ENCODE measurements at regions not wholly inside any gene's neighbourhood (a gene's known extent, or its start where the extent isn't known, plus 50 kb on each side); places are given as distances from the start of the nearest gene placed in this dataset.

- Histone ChIP-seq H3K27ac (ENCODE audit: low read depth, low read length) (no peak overlapping the region), H3K27me3 (ENCODE audit: control insufficient read depth in 2 of 2, insufficient read depth in 2 of 2, low read length in 2 of 2) (no peaks in the 10 kb centered on the region), H3K9me3 (ENCODE audit: control insufficient read depth in 2 of 3, low read length in 3 of 3) (no peaks in the 10 kb centered on the region), H3K36me3 (ENCODE audit: control insufficient read depth in 2 of 3, insufficient read depth in 3 of 3, low read length in 3 of 3) (no peaks in the 10 kb centered on the region), H3K4me1 (ENCODE audit: control insufficient read depth in 2 of 2, insufficient read depth in 2 of 2, low read length in 2 of 2) (no peaks in the 10 kb centered on the region), H3K4me3 (ENCODE audit: low read length) (no peak overlapping the region)
- H3K4me1 Mint-ChIP-seq, result peaks cover 0 to 14% (median 4%) of the 10 kb centered on the region in 7 donors
- CTCF ChIA-PET, result no interaction called here
- no peak overlapping the region for H3K27ac Mint-ChIP-seq
- no peak overlapping the region for H3K4me3 Mint-ChIP-seq
- intact Hi-C loops (cut with micrococcal nuclease), result no loop called here
- no peaks in the 10 kb centered on the region for H3K27me3 Mint-ChIP-seq
- peaks cover 0 to 7% (median 0%) of the 10 kb centered on the region in 11 donors for H3K9me3 Mint-ChIP-seq
- no peak for DNase-seq
- POLR2A ChIA-PET, result no interaction called here
- ATAC-seq, result no peak
- peaks cover 0 to 2% (median 0%) of the 10 kb centered on the region in 5 donors for H3K36me3 Mint-ChIP-seq
Measured at GRCh38 chr10:1952126-1953095, 215.1 kb upstream of the ADARB2 start.

GRCh38 chr10:1950803-1951495 lies 213.6 kb upstream of the ADARB2 start:
- Mint-ChIP-seq H3K4me1 (peaks cover 0 to 17% (median 0%) of the 10 kb centered on the region in 7 donors), H3K4me3 (no peak overlapping the region), H3K36me3 (peaks cover 0 to 2% (median 0%) of the 10 kb centered on the region in 5 donors), H3K9me3 (peaks cover 0 to 7% (median 0%) of the 10 kb centered on the region in 11 donors), H3K27ac (peak overlapping the region in 2 of 9 donors; percentile 25 to 30), H3K27me3 (no peaks in the 10 kb centered on the region)
- POLR2A ChIA-PET, result no interaction called here
- no peak for ATAC-seq
- no peaks in the 10 kb centered on the region for H3K27me3 ChIP-seq (ENCODE audit: control insufficient read depth in 2 of 2, insufficient read depth in 2 of 2, low read length in 2 of 2)
- CTCF ChIA-PET, result no interaction called here
- intact Hi-C loops (cut with micrococcal nuclease), result no loop called here
- DNase-seq, result no peak
- no peaks in the 10 kb centered on the region for H3K36me3 ChIP-seq (ENCODE audit: control insufficient read depth in 2 of 3, insufficient read depth in 3 of 3, low read length in 3 of 3)
- H3K27ac ChIP-seq (ENCODE audit: low read depth, low read length), result no peak overlapping the region
- no peak overlapping the region for H3K4me3 ChIP-seq (ENCODE audit: low read length)
- H3K9me3 ChIP-seq (ENCODE audit: control insufficient read depth in 2 of 3, low read length in 3 of 3), result no peaks in the 10 kb centered on the region
- no peaks in the 10 kb centered on the region for H3K4me1 ChIP-seq (ENCODE audit: control insufficient read depth in 2 of 2, insufficient read depth in 2 of 2, low read length in 2 of 2)

GRCh38 chr10:1947464-1948003 lies 210.2 kb upstream of the ADARB2 start:
- ATAC-seq (no peak), DNase-seq (peak in 1 of 9 donors; percentile 6)
- intact Hi-C loops (cut with micrococcal nuclease), result no loop called here
- Mint-ChIP-seq H3K4me3 (no peak overlapping the region), H3K36me3 (peaks cover 0 to 5% (median 2%) of the 10 kb centered on the region in 5 donors), H3K4me1 (peaks cover 2 to 40% (median 13%) of the 10 kb centered on the region in 7 donors), H3K27me3 (no peaks in the 10 kb centered on the region), H3K27ac (peak overlapping the region in 1 of 9 donors; percentile 66), H3K9me3 (peaks cover 0 to 10% (median 3%) of the 10 kb centered on the region in 11 donors)
- ChIA-PET CTCF (interaction anchor here (0.7 kb wide), 1 partner anchor 971 kb away, joined by 3 read pairs; no protein-coding TSS in a partner anchor), POLR2A (no interaction called here)
- Histone ChIP-seq H3K4me1 (ENCODE audit: control insufficient read depth in 2 of 2, insufficient read depth in 2 of 2, low read length in 2 of 2) (no peaks in the 10 kb centered on the region), H3K27ac (ENCODE audit: low read depth, low read length) (no peak overlapping the region), H3K4me3 (ENCODE audit: low read length) (no peak overlapping the region), H3K27me3 (ENCODE audit: control insufficient read depth in 2 of 2, insufficient read depth in 2 of 2, low read length in 2 of 2) (no peaks in the 10 kb centered on the region), H3K36me3 (ENCODE audit: control insufficient read depth in 2 of 3, insufficient read depth in 3 of 3, low read length in 3 of 3) (no peaks in the 10 kb centered on the region), H3K9me3 (ENCODE audit: control insufficient read depth in 2 of 3, low read length in 3 of 3) (no peaks in the 10 kb centered on the region)

- ATAC-seq, result no peak
- Mint-ChIP-seq H3K9me3 (peaks cover 0 to 9% (median 2%) of the 10 kb centered on the region in 11 donors), H3K27ac (peak overlapping the region in 5 of 9 donors; percentile 34 to 81 (median 57)), H3K27me3 (no peaks in the 10 kb centered on the region), H3K36me3 (peaks cover 0 to 7% (median 2%) of the 10 kb centered on the region in 5 donors), H3K4me1 (peaks cover 2 to 62% (median 22%) of the 10 kb centered on the region in 7 donors), H3K4me3 (peak overlapping the region in 1 of 10 donors; percentile 27)
- H3K9me3 ChIP-seq (ENCODE audit: control insufficient read depth in 2 of 3, low read length in 3 of 3), result no peaks in the 10 kb centered on the region
- ChIA-PET CTCF (no interaction called here), POLR2A (no interaction called here)
- no peaks in the 10 kb centered on the region for H3K27me3 ChIP-seq (ENCODE audit: control insufficient read depth in 2 of 2, insufficient read depth in 2 of 2, low read length in 2 of 2)
- no peak overlapping the region for H3K4me3 ChIP-seq (ENCODE audit: low read length)
- no peaks in the 10 kb centered on the region for H3K36me3 ChIP-seq (ENCODE audit: control insufficient read depth in 2 of 3, insufficient read depth in 3 of 3, low read length in 3 of 3)
- DNase-seq, result no peak
- H3K4me1 ChIP-seq (ENCODE audit: control insufficient read depth in 2 of 2, insufficient read depth in 2 of 2, low read length in 2 of 2), result peaks cover 0 to 7% of the 10 kb centered on the region in 2 donors
- H3K27ac ChIP-seq (ENCODE audit: low read depth, low read length), result no peak overlapping the region
- intact Hi-C loops (cut with micrococcal nuclease), result no loop called here
Measured at GRCh38 chr10:1944487-1944886, 207.2 kb upstream of the ADARB2 start.

GRCh38 chr10:1942478-1942877 lies 205.2 kb upstream of the ADARB2 start:
- Mint-ChIP-seq H3K9me3 (peaks cover 0 to 11% (median 3%) of the 10 kb centered on the region in 11 donors), H3K27me3 (no peaks in the 10 kb centered on the region), H3K4me1 (peaks cover 8 to 71% (median 39%) of the 10 kb centered on the region in 7 donors), H3K27ac (peak overlapping the region in 6 of 9 donors; percentile 38 to 97 (median 88)), H3K4me3 (no peak overlapping the region), H3K36me3 (peaks cover 0 to 10% (median 2%) of the 10 kb centered on the region in 5 donors)
- Histone ChIP-seq H3K27me3 (ENCODE audit: control insufficient read depth in 2 of 2, insufficient read depth in 2 of 2, low read length in 2 of 2) (no peaks in the 10 kb centered on the region), H3K9me3 (ENCODE audit: control insufficient read depth in 2 of 3, low read length in 3 of 3) (no peaks in the 10 kb centered on the region), H3K36me3 (ENCODE audit: control insufficient read depth in 2 of 3, insufficient read depth in 3 of 3, low read length in 3 of 3) (no peaks in the 10 kb centered on the region), H3K4me3 (ENCODE audit: low read length) (no peak overlapping the region), H3K4me1 (ENCODE audit: control insufficient read depth in 2 of 2, insufficient read depth in 2 of 2, low read length in 2 of 2) (peaks cover 0 to 21% of the 10 kb centered on the region in 2 donors), H3K27ac (ENCODE audit: low read depth, low read length) (no peak overlapping the region)
- DNase-seq (no peak), ATAC-seq (no peak)
- ChIA-PET CTCF (no interaction called here), POLR2A (interaction anchor here (1.5 kb wide), 1 partner anchor 22 kb away, joined by 7 read pairs; no protein-coding TSS in a partner anchor)
- intact Hi-C loops (cut with micrococcal nuclease), result no loop called here

GRCh38 chr10:1939016-1939415 lies 201.7 kb upstream of the ADARB2 start:
- CTCF ChIA-PET, result no interaction called here
- DNase-seq, result peak in 8 of 9 donors; percentile 60 to 84 (median 80)
- Histone ChIP-seq H3K36me3 (ENCODE audit: control insufficient read depth in 2 of 3, insufficient read depth in 3 of 3, low read length in 3 of 3) (no peaks in the 10 kb centered on the region), H3K9me3 (ENCODE audit: control insufficient read depth in 2 of 3, low read length in 3 of 3) (peaks cover 0 to 4% (median 0%) of the 10 kb centered on the region in 3 experiments), H3K4me1 (ENCODE audit: control insufficient read depth in 2 of 2, insufficient read depth in 2 of 2, low read length in 2 of 2) (peaks cover 0 to 25% of the 10 kb centered on the region in 2 donors), H3K4me3 (ENCODE audit: low read length) (peak overlapping the region; percentile 32), H3K27me3 (ENCODE audit: control insufficient read depth in 2 of 2, insufficient read depth in 2 of 2, low read length in 2 of 2) (no peaks in the 10 kb centered on the region), H3K27ac (ENCODE audit: low read depth, low read length) (peak overlapping the region; percentile 79)
- peaks cover 0 to 8% (median 3%) of the 10 kb centered on the region in 11 donors for H3K9me3 Mint-ChIP-seq
- peak overlapping the region; percentile 95 to 100 (median 97) for H3K27ac Mint-ChIP-seq
- H3K4me1 Mint-ChIP-seq, result peaks cover 6 to 72% (median 51%) of the 10 kb centered on the region in 7 donors
- peaks cover 0 to 4% (median 2%) of the 10 kb centered on the region in 5 donors for H3K36me3 Mint-ChIP-seq
- no peaks in the 10 kb centered on the region for H3K27me3 Mint-ChIP-seq
- peak overlapping the region; percentile 72 to 89 (median 79) for H3K4me3 Mint-ChIP-seq
- intact Hi-C loops (cut with micrococcal nuclease), result no loop called here
- peak; percentile 77 for ATAC-seq
- POLR2A ChIA-PET, result interaction anchor here (0.9 kb wide), 1 partner anchor 17 kb away, joined by 3 read pairs; no protein-coding TSS in a partner anchor

All from naive thymus-derived CD4-positive, alpha-beta T cell (primary cell).